OCI-LY1 (cell line): ENCODE measurements at regions not wholly inside any gene's neighbourhood (a gene's known extent, or its start where the extent isn't known, plus 50 kb on each side); places are given as distances from the start of the nearest gene placed in this dataset.

Experiments
- CTCF ChIP-seq: fragments of 200-600 bp; sonication (generic), shearing (Covaris generic); IDR thresholded peaks from 2 replicates; pipeline ENCODE4 v1.5.1; 2017; ENCODE audit warnings: mild to moderate bottlenecking, antibody characterized with exemption, low read length, moderate library complexity, mixed read lengths
- EZH2 ChIP-seq: fragments of 200-600 bp; sonication (generic), shearing (Covaris generic); IDR thresholded peaks from 2 replicates; pipeline ENCODE4 v1.8.0; 2017; ENCODE audit warnings: borderline replicate concordance, mixed run types, mild to moderate bottlenecking, antibody characterized with exemption, low read length, moderate library complexity, mixed read lengths

- TF ChIP-seq CTCF = no peak
- no peak for TF ChIP-seq EZH2
Observed at GRCh38 chr21:27590271-27590670, 623.4 kb upstream of the ADAMTS5 start.
